ENCODE measurements at regions not wholly inside any gene's neighbourhood (a gene's known extent, or its start where the extent isn't known, plus 50 kb on each side); places are given as distances from the start of the nearest gene placed in this dataset.

- no peaks in the 10 kb centered on the region for H3K4me1 ChIP-seq (ENCODE audit: control insufficient read depth, insufficient read depth, low read length)
- H3K27me3 ChIP-seq (ENCODE audit: control insufficient read depth, insufficient read depth, low read length), result no peaks in the 10 kb centered on the region
- H3K36me3 ChIP-seq (ENCODE audit: control insufficient read depth, insufficient read depth, low read length), result no peaks in the 10 kb centered on the region
- no peak overlapping the region for H3K4me3 ChIP-seq (ENCODE audit: low read length)
- H3K9me3 ChIP-seq (ENCODE audit: control insufficient read depth, low read length), result no peaks in the 10 kb centered on the region
- no peak overlapping the region for H3K9ac ChIP-seq (ENCODE audit: low read length)
Observed at GRCh38 chr7:11221984-11222383, 248.3 kb downstream of the PHF14 start.

- no peak overlapping the region for H3K4me3 ChIP-seq (ENCODE audit: low read length)
- no peaks in the 10 kb centered on the region for H3K9me3 ChIP-seq (ENCODE audit: control insufficient read depth, low read length)
- H3K4me1 ChIP-seq (ENCODE audit: control insufficient read depth, insufficient read depth, low read length), result no peaks in the 10 kb centered on the region
- H3K27me3 ChIP-seq (ENCODE audit: control insufficient read depth, insufficient read depth, low read length), result no peaks in the 10 kb centered on the region
- no peak overlapping the region for H3K9ac ChIP-seq (ENCODE audit: low read length)
- no peaks in the 10 kb centered on the region for H3K36me3 ChIP-seq (ENCODE audit: control insufficient read depth, insufficient read depth, low read length)
Observed at GRCh38 chr7:11224535-11224934, 250.9 kb downstream of the PHF14 start.

GRCh38 chr7:11228515-11228914, 254.8 kb downstream of the PHF14 start:
- H3K4me1 ChIP-seq (ENCODE audit: control insufficient read depth, insufficient read depth, low read length), result no peaks in the 10 kb centered on the region
- no peak overlapping the region for H3K4me3 ChIP-seq (ENCODE audit: low read length)
- no peaks in the 10 kb centered on the region for H3K27me3 ChIP-seq (ENCODE audit: control insufficient read depth, insufficient read depth, low read length)
- H3K9ac ChIP-seq (ENCODE audit: low read length), result no peak overlapping the region
- no peaks in the 10 kb centered on the region for H3K9me3 ChIP-seq (ENCODE audit: control insufficient read depth, low read length)
- no peaks in the 10 kb centered on the region for H3K36me3 ChIP-seq (ENCODE audit: control insufficient read depth, insufficient read depth, low read length)

GRCh38 chr7:11231190-11231589, 257.5 kb downstream of the PHF14 start:
- Histone ChIP-seq H3K9me3 (ENCODE audit: control insufficient read depth, low read length) (no peaks in the 10 kb centered on the region), H3K4me1 (ENCODE audit: control insufficient read depth, insufficient read depth, low read length) (peaks cover 7% of the 10 kb centered on the region), H3K4me3 (ENCODE audit: low read length) (no peak overlapping the region), H3K27me3 (ENCODE audit: control insufficient read depth, insufficient read depth, low read length) (no peaks in the 10 kb centered on the region), H3K9ac (ENCODE audit: low read length) (no peak overlapping the region), H3K36me3 (ENCODE audit: control insufficient read depth, insufficient read depth, low read length) (no peaks in the 10 kb centered on the region)

DNA sequence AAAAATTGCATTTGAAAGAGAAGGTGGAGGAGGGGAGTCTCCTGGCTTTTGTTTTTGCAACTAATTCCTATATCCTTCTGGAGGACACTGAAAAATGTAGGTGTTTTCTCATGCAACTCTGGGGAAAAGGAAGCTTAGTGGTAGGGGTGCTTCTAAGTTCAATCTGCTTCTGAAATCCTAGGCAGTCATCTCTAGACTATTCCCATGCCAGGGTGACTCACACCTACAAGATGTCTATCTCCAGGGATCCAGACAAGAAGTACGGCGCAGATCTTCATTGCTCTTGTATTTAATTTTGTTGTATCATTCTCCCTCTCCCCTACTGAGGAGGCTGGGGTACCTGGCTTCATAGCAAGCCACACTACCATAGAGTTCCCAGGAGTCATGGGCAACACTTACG, 258.8 kb downstream of the PHF14 start:
- Histone ChIP-seq H3K4me3 (ENCODE audit: low read length) (no peak overlapping the region), H3K9me3 (ENCODE audit: control insufficient read depth, low read length) (no peaks in the 10 kb centered on the region), H3K9ac (ENCODE audit: low read length) (no peak overlapping the region), H3K27me3 (ENCODE audit: control insufficient read depth, insufficient read depth, low read length) (no peaks in the 10 kb centered on the region), H3K36me3 (ENCODE audit: control insufficient read depth, insufficient read depth, low read length) (no peaks in the 10 kb centered on the region), H3K4me1 (ENCODE audit: control insufficient read depth, insufficient read depth, low read length) (peaks cover 15% of the 10 kb centered on the region)

DNA sequence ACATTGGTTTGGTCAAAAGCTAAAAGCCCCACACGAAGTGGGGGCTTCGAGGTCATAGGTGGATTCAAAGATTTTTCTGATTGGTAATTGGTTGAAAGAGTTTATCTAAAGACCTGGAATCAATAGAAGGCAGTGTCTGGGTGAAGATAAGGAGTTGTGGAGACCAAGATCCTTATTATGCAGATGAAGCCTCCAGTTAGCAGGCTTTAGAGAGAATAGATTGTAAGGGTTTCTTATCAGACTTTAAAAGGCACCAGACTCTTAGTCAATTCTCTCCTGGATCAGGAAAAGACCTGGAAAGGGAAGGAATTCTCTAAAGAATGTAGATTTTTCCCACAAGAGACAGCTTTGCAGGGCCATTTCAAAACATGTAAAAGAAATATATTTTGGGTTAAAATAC, 260.2 kb downstream of the PHF14 start:
- peaks cover 17% of the 10 kb centered on the region for H3K4me1 ChIP-seq (ENCODE audit: control insufficient read depth, insufficient read depth, low read length)
- H3K27me3 ChIP-seq (ENCODE audit: control insufficient read depth, insufficient read depth, low read length), result no peaks in the 10 kb centered on the region
- H3K36me3 ChIP-seq (ENCODE audit: control insufficient read depth, insufficient read depth, low read length), result no peaks in the 10 kb centered on the region
- no peak overlapping the region for H3K4me3 ChIP-seq (ENCODE audit: low read length)
- H3K9me3 ChIP-seq (ENCODE audit: control insufficient read depth, low read length), result no peaks in the 10 kb centered on the region
- H3K9ac ChIP-seq (ENCODE audit: low read length), result no peak overlapping the region

DNA sequence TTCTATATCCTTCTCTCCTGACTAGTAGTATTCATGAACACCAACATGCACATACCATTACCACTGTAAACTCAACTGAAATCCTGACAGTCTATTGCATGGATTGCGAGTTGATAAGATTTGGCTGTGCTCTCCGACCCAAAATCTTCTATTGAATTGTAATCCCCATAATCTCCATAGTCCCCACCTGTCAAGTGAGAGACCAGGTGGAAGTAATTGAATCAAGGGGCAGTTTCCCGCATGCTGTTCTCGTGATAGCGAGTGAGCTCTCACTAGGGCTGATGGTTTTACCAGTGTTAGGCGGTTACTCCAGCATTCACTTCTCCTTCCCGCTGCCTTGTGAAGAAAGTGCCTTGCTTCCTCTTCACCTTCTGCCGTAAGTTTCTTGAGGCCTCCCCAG, 261.8 kb downstream of the PHF14 start:
- Histone ChIP-seq H3K9me3 (ENCODE audit: control insufficient read depth, low read length) (no peaks in the 10 kb centered on the region), H3K4me1 (ENCODE audit: control insufficient read depth, insufficient read depth, low read length) (peaks cover 17% of the 10 kb centered on the region), H3K4me3 (ENCODE audit: low read length) (no peak overlapping the region), H3K36me3 (ENCODE audit: control insufficient read depth, insufficient read depth, low read length) (no peaks in the 10 kb centered on the region), H3K9ac (ENCODE audit: low read length) (no peak overlapping the region), H3K27me3 (ENCODE audit: control insufficient read depth, insufficient read depth, low read length) (no peaks in the 10 kb centered on the region)

GRCh38 chr7:11236680-11237079, 263.0 kb downstream of the PHF14 start:
- H3K9me3 ChIP-seq (ENCODE audit: control insufficient read depth, low read length), result no peaks in the 10 kb centered on the region
- no peak overlapping the region for H3K4me3 ChIP-seq (ENCODE audit: low read length)
- H3K4me1 ChIP-seq (ENCODE audit: control insufficient read depth, insufficient read depth, low read length), result peaks cover 17% of the 10 kb centered on the region
- no peaks in the 10 kb centered on the region for H3K27me3 ChIP-seq (ENCODE audit: control insufficient read depth, insufficient read depth, low read length)
- H3K9ac ChIP-seq (ENCODE audit: low read length), result no peak overlapping the region
- H3K36me3 ChIP-seq (ENCODE audit: control insufficient read depth, insufficient read depth, low read length), result no peaks in the 10 kb centered on the region

DNA sequence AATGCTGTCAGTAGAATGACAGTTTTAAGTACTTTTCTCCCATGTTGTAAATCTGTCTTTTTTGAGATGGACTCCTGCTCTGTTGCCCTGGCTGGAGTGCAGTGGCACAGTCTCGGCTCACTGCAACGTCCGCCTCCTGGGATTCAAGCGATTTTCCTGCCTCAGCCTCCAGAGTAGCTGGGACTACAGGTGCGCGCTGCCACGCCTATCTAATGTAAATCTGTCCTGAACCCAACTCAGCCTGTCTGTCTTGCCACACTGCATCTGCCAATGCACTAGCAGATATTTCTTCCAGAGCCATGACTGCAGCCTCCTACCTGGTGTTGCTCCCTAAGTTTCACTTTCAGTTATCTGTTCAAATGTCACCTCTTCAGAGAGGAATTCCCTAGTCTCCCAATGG, 264.1 kb downstream of the PHF14 start:
- Histone ChIP-seq H3K27me3 (ENCODE audit: control insufficient read depth, insufficient read depth, low read length) (no peaks in the 10 kb centered on the region), H3K9me3 (ENCODE audit: control insufficient read depth, low read length) (no peaks in the 10 kb centered on the region), H3K4me1 (ENCODE audit: control insufficient read depth, insufficient read depth, low read length) (peaks cover 17% of the 10 kb centered on the region), H3K36me3 (ENCODE audit: control insufficient read depth, insufficient read depth, low read length) (no peaks in the 10 kb centered on the region), H3K9ac (ENCODE audit: low read length) (peak overlapping the region; percentile 35), H3K4me3 (ENCODE audit: low read length) (no peak overlapping the region)

DNA sequence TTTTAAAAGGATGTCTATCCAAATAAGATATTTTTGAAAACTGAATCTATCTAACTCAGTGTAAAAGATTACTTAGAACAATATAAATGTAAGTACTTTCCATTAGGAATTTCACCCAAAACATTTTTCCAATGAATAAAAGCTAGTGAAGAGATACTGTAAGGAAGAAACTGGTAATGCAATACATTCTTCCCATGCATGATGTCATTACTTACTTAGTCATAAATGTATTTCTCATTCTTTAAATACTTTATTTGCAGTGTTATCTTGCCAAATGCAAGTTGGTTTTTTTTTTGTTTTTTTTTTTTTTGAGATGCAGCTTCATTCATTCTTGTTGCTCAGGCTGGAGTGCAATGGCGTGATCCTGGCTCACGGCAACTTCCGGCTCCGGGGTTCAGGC, 265.6 kb downstream of the PHF14 start:
- no peak overlapping the region for H3K9ac ChIP-seq (ENCODE audit: low read length)
- H3K4me3 ChIP-seq (ENCODE audit: low read length), result no peak overlapping the region
- no peaks in the 10 kb centered on the region for H3K36me3 ChIP-seq (ENCODE audit: control insufficient read depth, insufficient read depth, low read length)
- H3K4me1 ChIP-seq (ENCODE audit: control insufficient read depth, insufficient read depth, low read length), result peaks cover 14% of the 10 kb centered on the region
- no peaks in the 10 kb centered on the region for H3K27me3 ChIP-seq (ENCODE audit: control insufficient read depth, insufficient read depth, low read length)
- no peaks in the 10 kb centered on the region for H3K9me3 ChIP-seq (ENCODE audit: control insufficient read depth, low read length)

DNA sequence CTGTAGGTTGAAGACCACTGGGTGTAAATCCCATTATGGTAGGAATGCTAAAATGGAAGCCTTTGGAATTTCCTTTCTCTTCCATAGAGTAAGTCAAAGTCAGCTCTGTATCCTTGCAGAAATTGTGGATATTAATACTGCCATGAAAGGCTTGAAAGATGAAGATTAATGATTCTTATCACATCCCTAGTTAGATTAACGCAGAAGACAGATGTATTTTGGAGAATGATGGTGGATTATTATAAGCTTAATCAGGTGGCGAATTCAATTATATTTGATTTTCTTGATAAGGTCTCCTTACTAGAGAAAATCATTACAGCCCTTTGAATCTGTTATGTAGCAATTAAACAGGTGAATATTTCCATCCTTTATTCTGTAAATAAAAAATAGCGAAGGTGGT, 270.1 kb downstream of the PHF14 start:
- no peaks in the 10 kb centered on the region for H3K36me3 ChIP-seq (ENCODE audit: control insufficient read depth, insufficient read depth, low read length)
- H3K4me3 ChIP-seq (ENCODE audit: low read length), result no peak overlapping the region
- no peaks in the 10 kb centered on the region for H3K9me3 ChIP-seq (ENCODE audit: control insufficient read depth, low read length)
- H3K4me1 ChIP-seq (ENCODE audit: control insufficient read depth, insufficient read depth, low read length), result no peaks in the 10 kb centered on the region
- H3K9ac ChIP-seq (ENCODE audit: low read length), result no peak overlapping the region
- H3K27me3 ChIP-seq (ENCODE audit: control insufficient read depth, insufficient read depth, low read length), result no peaks in the 10 kb centered on the region

DNA sequence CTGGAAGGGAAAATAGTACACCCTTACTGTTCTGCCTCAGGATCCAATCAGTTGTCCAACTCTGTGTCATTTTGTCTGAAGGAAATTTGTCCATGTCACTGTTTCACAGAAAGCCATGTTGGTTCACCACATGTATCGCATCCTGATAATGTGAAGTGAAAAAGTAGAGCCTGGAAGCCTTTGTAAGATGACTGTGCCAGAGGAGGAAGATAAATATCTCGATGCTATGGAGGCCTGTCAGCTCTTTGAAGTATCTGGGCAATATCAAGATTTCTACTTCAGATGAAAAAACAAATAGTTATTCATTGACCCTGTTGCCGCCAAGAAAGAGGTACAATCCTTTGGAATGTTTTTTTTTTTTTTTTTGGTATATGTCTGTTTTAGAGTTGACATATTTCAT, 270.5 kb downstream of the PHF14 start:
- Histone ChIP-seq H3K9me3 (ENCODE audit: control insufficient read depth, low read length) (no peaks in the 10 kb centered on the region), H3K4me3 (ENCODE audit: low read length) (no peak overlapping the region), H3K27me3 (ENCODE audit: control insufficient read depth, insufficient read depth, low read length) (no peaks in the 10 kb centered on the region), H3K4me1 (ENCODE audit: control insufficient read depth, insufficient read depth, low read length) (no peaks in the 10 kb centered on the region), H3K9ac (ENCODE audit: low read length) (no peak overlapping the region), H3K36me3 (ENCODE audit: control insufficient read depth, insufficient read depth, low read length) (no peaks in the 10 kb centered on the region)

GRCh38 chr7:11247545-11247944, 273.9 kb downstream of the PHF14 start:
- Histone ChIP-seq H3K36me3 (ENCODE audit: control insufficient read depth, insufficient read depth, low read length) (no peaks in the 10 kb centered on the region), H3K4me3 (ENCODE audit: low read length) (no peak overlapping the region), H3K9ac (ENCODE audit: low read length) (no peak overlapping the region), H3K9me3 (ENCODE audit: control insufficient read depth, low read length) (no peaks in the 10 kb centered on the region), H3K27me3 (ENCODE audit: control insufficient read depth, insufficient read depth, low read length) (no peaks in the 10 kb centered on the region), H3K4me1 (ENCODE audit: control insufficient read depth, insufficient read depth, low read length) (no peaks in the 10 kb centered on the region)
